ENCODE measurements at regions not wholly inside any gene's neighbourhood (a gene's known extent, or its start where the extent isn't known, plus 50 kb on each side); places are given as distances from the start of the nearest gene placed in this dataset.

DNA sequence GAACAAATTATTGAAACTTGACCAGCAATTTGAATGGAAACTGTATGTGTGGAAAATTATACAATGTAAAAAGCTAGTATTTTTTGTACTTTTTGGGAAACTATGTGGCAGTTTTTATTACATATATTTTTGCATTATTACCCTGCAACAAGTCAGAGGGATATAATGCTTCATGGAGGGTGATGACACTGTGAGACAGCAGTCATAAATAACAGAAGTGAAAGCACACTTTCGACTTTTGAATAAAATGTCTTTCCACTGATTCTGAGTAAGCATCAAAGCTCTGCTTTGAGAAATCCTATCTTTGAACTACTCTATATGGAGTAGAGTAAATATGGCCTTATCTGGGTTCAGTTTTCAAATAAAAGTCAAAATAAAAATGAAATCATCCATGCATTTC is 122.6 kb upstream of the PABPC4L start:
- no peak for TF ChIP-seq POLR2A (IDR thresholded peaks at IDR 0.05; ENCODE audit: low read length)
- no peak for TF ChIP-seq GATA1 (IDR thresholded peaks at IDR 0.05; ENCODE audit: low read depth, low read length)
